ENCODE measurements at regions not wholly inside any gene's neighbourhood (a gene's known extent, or its start where the extent isn't known, plus 50 kb on each side); places are given as distances from the start of the nearest gene placed in this dataset.

GRCh38 chr20:30168800-30169138 lies 1088.7 kb upstream of the DEFB115 start:
- FAIRE-seq: no peak
- in situ Hi-C loops (cut with HindIII; ENCODE audit: extremely low pct_ligation_motif_present, low pct_unique_long_range_greater_than_20kb): no loop called here
- POLR2A ChIA-PET: no interaction called here
- intact Hi-C loops (cut with micrococcal nuclease; ENCODE audit: unreplicated experiment): no loop called here
- H3K4me2 ChIP-seq (ENCODE audit: low read depth, low read length): no peak overlapping the region
- H4K20me1 ChIP-seq (ENCODE audit: insufficient read depth, low read length): no peaks in the 10 kb centered on the region
- no peaks in the 10 kb centered on the region for H3K36me3 ChIP-seq (replicated peaks in 1 of 2; ENCODE audit: control insufficient read depth in 1 of 2, insufficient read depth in 2 of 2, low read length in 2 of 2)
- no peak overlapping the region for H3K27ac ChIP-seq (ENCODE audit: extremely low read length, insufficient read depth, low read length)
- H3K4me1 ChIP-seq (ENCODE audit: insufficient read depth, low read length): no peaks in the 10 kb centered on the region
- no peaks in the 10 kb centered on the region; a peak in 1 of 5 replicates for H3K27me3 ChIP-seq (ENCODE audit: control insufficient read depth in 1 of 2, insufficient read depth in 2 of 2, low read length in 2 of 2)
- peaks cover 69% of the 10 kb centered on the region for H3K9me3 ChIP-seq (ENCODE audit: low read length)
- no peak overlapping the region for H3K9ac ChIP-seq (ENCODE audit: insufficient read depth, low read depth, low read length)
- no TSS peak for BruUV-seq (replicated peaks)
- DNase-seq (ENCODE audit: low spot score): no peak
- H2AFZ ChIP-seq (ENCODE audit: low read length): no peak overlapping the region
- H3K79me2 ChIP-seq (ENCODE audit: insufficient read depth, low read length): no peaks in the 10 kb centered on the region
- CTCF ChIA-PET (ENCODE audit: low intra/inter-chr PET ratio, low total read pairs): no interaction called here
- 49% methylated on average over 11 of the region's 11 CpGs for WGBS (ENCODE audit: low lambda C conversion rate)
- no peak overlapping the region for H3K4me3 ChIP-seq (replicated peaks in 1 of 3; ENCODE audit: insufficient read depth in 1 of 3, low read depth in 2 of 3, low read length in 3 of 3)
- no peak for ATAC-seq
- TF ChIP-seq BRD4 (CRISPR knock-in tag; IDR thresholded peaks at IDR 0.05): no peak
- no peak for TF ChIP-seq ZNF720 (CRISPR knock-in tag; IDR thresholded peaks at IDR 0.05)
- no peak for TF ChIP-seq CHD2 (IDR thresholded peaks at IDR 0.05; ENCODE audit: low read depth, low read length)
- no peak for TF ChIP-seq CHCHD3 (CRISPR knock-in tag; IDR thresholded peaks at IDR 0.05)
- no peak for TF ChIP-seq FOXP1 (IDR thresholded peaks at IDR 0.05)
- TF ChIP-seq FOXP1 (CRISPR knock-in tag; IDR thresholded peaks at IDR 0.05): no peak
- TF ChIP-seq ZBTB43 (CRISPR knock-in tag; conservative IDR thresholded peaks at IDR 0.05): no peak
- TF ChIP-seq ZNF879 (CRISPR knock-in tag; IDR thresholded peaks at IDR 0.05): no peak
- TF ChIP-seq SP2 (CRISPR knock-in tag; IDR thresholded peaks at IDR 0.05): no peak
- no peak for TF ChIP-seq ZNF510 (CRISPR knock-in tag; IDR thresholded peaks at IDR 0.05; ENCODE audit: low read depth)
- no peak for TF ChIP-seq ZNF740 (CRISPR knock-in tag; IDR thresholded peaks at IDR 0.05)
- TF ChIP-seq HOXA7 (CRISPR knock-in tag; IDR thresholded peaks at IDR 0.05): no peak
- no peak for TF ChIP-seq CREB3 (CRISPR knock-in tag; IDR thresholded peaks at IDR 0.05)
